ENCODE measurements at regions not wholly inside any gene's neighbourhood (a gene's known extent, or its start where the extent isn't known, plus 50 kb on each side); places are given as distances from the start of the nearest gene placed in this dataset.
A peak's percentile ranks its signal among the peaks of the same experiment; 100 is the strongest.

GRCh38 chr21:16419188-16419921 is 689.6 kb downstream of the USP25 start:
- DNase-seq (ENCODE audit: low spot score) = peak; percentile 6
- Mint-ChIP-seq H3K27ac (no peak overlapping the region), H3K36me3 (ENCODE audit: low read depth) (no peaks in the 10 kb centered on the region), H3K4me1 (no peaks in the 10 kb centered on the region; the same call in 2 of the 3 replicates), H3K9me3 (no peaks in the 10 kb centered on the region), H3K4me3 (no peak overlapping the region), H3K27me3 (ENCODE audit: insufficient read depth, low read depth, poor library complexity) (no peaks in the 10 kb centered on the region)
- H3K4me2 ChIP-seq = no peak overlapping the region
- no peaks in the 10 kb centered on the region for H3K36me3 ChIP-seq (ENCODE audit: insufficient read depth)
- no peak overlapping the region for H3K4me3 ChIP-seq
- H4K20me1 ChIP-seq (replicated peaks; ENCODE audit: insufficient read depth) = no peaks in the 10 kb centered on the region
- TF ChIP-seq ZNF462 (CRISPR knock-in tag; IDR thresholded peaks at IDR 0.05) = no peak
- TF ChIP-seq STAT1 (IDR thresholded peaks at IDR 0.05; ENCODE audit: unreplicated experiment) = no peak
- no peak for TF ChIP-seq NANOG (IDR thresholded peaks at IDR 0.05; ENCODE audit: borderline replicate concordance)
- no peak for TF ChIP-seq EZH2 (IDR thresholded peaks at IDR 0.05; ENCODE audit: low read depth, unreplicated experiment)
- TF ChIP-seq, protein P1, sequence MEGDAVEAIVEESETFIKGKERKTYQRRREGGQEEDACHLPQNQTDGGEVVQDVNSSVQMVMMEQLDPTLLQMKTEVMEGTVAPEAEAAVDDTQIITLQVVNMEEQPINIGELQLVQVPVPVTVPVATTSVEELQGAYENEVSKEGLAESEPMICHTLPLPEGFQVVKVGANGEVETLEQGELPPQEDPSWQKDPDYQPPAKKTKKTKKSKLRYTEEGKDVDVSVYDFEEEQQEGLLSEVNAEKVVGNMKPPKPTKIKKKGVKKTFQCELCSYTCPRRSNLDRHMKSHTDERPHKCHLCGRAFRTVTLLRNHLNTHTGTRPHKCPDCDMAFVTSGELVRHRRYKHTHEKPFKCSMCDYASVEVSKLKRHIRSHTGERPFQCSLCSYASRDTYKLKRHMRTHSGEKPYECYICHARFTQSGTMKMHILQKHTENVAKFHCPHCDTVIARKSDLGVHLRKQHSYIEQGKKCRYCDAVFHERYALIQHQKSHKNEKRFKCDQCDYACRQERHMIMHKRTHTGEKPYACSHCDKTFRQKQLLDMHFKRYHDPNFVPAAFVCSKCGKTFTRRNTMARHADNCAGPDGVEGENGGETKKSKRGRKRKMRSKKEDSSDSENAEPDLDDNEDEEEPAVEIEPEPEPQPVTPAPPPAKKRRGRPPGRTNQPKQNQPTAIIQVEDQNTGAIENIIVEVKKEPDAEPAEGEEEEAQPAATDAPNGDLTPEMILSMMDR (conservative IDR thresholded peaks at IDR 0.05; ENCODE audit: low read depth in 2 of 2) = no peak
- no peak for TF ChIP-seq EZH2phosphoT487 (IDR thresholded peaks at IDR 0.05; ENCODE audit: unreplicated experiment)
- no peak for TF ChIP-seq ZNF114 (CRISPR knock-in tag; IDR thresholded peaks at IDR 0.05)
- no peak for TF ChIP-seq CREB1 (CRISPR knock-in tag; IDR thresholded peaks at IDR 0.05; ENCODE audit: low read depth)
- TF ChIP-seq, protein P2, sequence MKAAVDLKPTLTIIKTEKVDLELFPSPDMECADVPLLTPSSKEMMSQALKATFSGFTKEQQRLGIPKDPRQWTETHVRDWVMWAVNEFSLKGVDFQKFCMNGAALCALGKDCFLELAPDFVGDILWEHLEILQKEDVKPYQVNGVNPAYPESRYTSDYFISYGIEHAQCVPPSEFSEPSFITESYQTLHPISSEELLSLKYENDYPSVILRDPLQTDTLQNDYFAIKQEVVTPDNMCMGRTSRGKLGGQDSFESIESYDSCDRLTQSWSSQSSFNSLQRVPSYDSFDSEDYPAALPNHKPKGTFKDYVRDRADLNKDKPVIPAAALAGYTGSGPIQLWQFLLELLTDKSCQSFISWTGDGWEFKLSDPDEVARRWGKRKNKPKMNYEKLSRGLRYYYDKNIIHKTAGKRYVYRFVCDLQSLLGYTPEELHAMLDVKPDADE (IDR thresholded peaks at IDR 0.05) = no peak
- no peak for TF ChIP-seq REST (IDR thresholded peaks at IDR 0.05; ENCODE audit: unreplicated experiment)
- no peak for TF ChIP-seq JUNB (IDR thresholded peaks at IDR 0.05; ENCODE audit: unreplicated experiment)
- no peak for TF ChIP-seq POLR2AphosphoS5 (IDR thresholded peaks at IDR 0.05; ENCODE audit: low read depth)
- no peak for TF ChIP-seq ZNF331 (CRISPR knock-in tag; IDR thresholded peaks at IDR 0.05; ENCODE audit: low read depth)
- no peaks in the 10 kb centered on the region for H3K9me2 ChIP-seq (ENCODE audit: insufficient read depth)
- H3K27ac ChIP-seq (ENCODE audit: low read depth) = no peak overlapping the region
- no peak for ATAC-seq
- no peaks in the 10 kb centered on the region for H3K27me3 ChIP-seq (ENCODE audit: insufficient read depth)
- no peaks in the 10 kb centered on the region for H3K79me2 ChIP-seq (replicated peaks; ENCODE audit: insufficient read depth)
- peak overlapping the region; percentile 30; the same call in 1 of the 2 replicates for H2AFZ ChIP-seq
- no peaks in the 10 kb centered on the region for H3F3A ChIP-seq (replicated peaks; ENCODE audit: low read depth)
- no peaks in the 10 kb centered on the region for H3K4me1 ChIP-seq (ENCODE audit: insufficient read depth)

Measured in GM23338 (cell line).